H9 (cell line): ENCODE measurements at regions not wholly inside any gene's neighbourhood (a gene's known extent, or its start where the extent isn't known, plus 50 kb on each side); places are given as distances from the start of the nearest gene placed in this dataset.

Experiments used
- DNase-seq: peaks from one replicate; pipeline ENCODE4 v3.0.0-alpha.2; 2017
- H2AFZ ChIP-seq: one replicate; pipeline ENCODE4 v1.6.1; 2013; ENCODE audit warnings: mild to moderate bottlenecking, low read length, control low read depth, moderate library complexity
- H2AK5ac ChIP-seq: 2 replicates; pipeline ENCODE4 v1.6.1; 2013; ENCODE audit warnings: low read length, control low read depth, mixed read lengths; ENCODE audit not compliant: insufficient read length
- H2BK120ac ChIP-seq: one replicate; pipeline ENCODE4 v1.6.1; 2013; ENCODE audit warnings: low read depth, mild to moderate bottlenecking, low read length, control low read depth, inconsistent platforms; ENCODE audit not compliant: poor library complexity, severe bottlenecking
- H2BK12ac ChIP-seq: 2 replicates; pipeline ENCODE4 v1.6.1; 2013; ENCODE audit warnings: low read length, control low read depth, mixed read lengths, low read depth; ENCODE audit not compliant: insufficient read length
- H2BK15ac ChIP-seq: 2 replicates; pipeline ENCODE4 v1.6.1; 2013; ENCODE audit warnings: low read depth, low read length, control low read depth
- H2BK20ac ChIP-seq: one replicate; pipeline ENCODE4 v1.6.1; 2013; ENCODE audit warnings: low read depth, mild to moderate bottlenecking, low read length, control low read depth, inconsistent platforms; ENCODE audit not compliant: poor library complexity, severe bottlenecking
- H2BK5ac ChIP-seq: 2 replicates; pipeline ENCODE4 v1.6.1; 2013; ENCODE audit warnings: low read length, control low read depth, mixed read lengths; ENCODE audit not compliant: insufficient read length
- H3K14ac ChIP-seq: 2 replicates; pipeline ENCODE4 v1.6.1; 2013; ENCODE audit warnings: low read length, control low read depth; ENCODE audit not compliant: insufficient read depth
- H3K18ac ChIP-seq: 2 replicates; pipeline ENCODE4 v1.6.1; 2013; ENCODE audit warnings: low read depth, mild to moderate bottlenecking, mixed read lengths, low read length, control low read depth; ENCODE audit not compliant: insufficient read length
- H3K23ac ChIP-seq: 2 replicates; pipeline ENCODE4 v1.6.1; 2013; ENCODE audit warnings: low read length, control low read depth, mixed read lengths, low read depth; ENCODE audit not compliant: insufficient read length
- H3K23me2 ChIP-seq: 2 replicates; pipeline ENCODE4 v1.6.1; 2013; ENCODE audit warnings: low read depth, mild to moderate bottlenecking, mixed read lengths, low read length, control low read depth; ENCODE audit not compliant: insufficient read length, poor library complexity, severe bottlenecking
- H3K27ac ChIP-seq: 2 replicates; pipeline ENCODE4 v1.5.1; 2013; ENCODE audit warnings: low read length, control low read depth, mixed read lengths, low read depth; ENCODE audit not compliant: insufficient read length
- H3K27me3 ChIP-seq: 2 replicates; pipeline ENCODE4 v1.6.1; 2013; ENCODE audit warnings: low read length, control low read depth, inconsistent platforms; ENCODE audit not compliant: insufficient read depth
- H3K4ac ChIP-seq: 2 replicates; pipeline ENCODE4 v1.6.1; 2013; ENCODE audit warnings: low read depth, mild to moderate bottlenecking, control low read depth, inconsistent platforms, low read length, moderate library complexity
- H3K4me1 ChIP-seq: 2 replicates; pipeline ENCODE4 v1.6.1; 2013; ENCODE audit warnings: low read length, control low read depth, inconsistent platforms; ENCODE audit not compliant: insufficient read depth
- H3K4me2 ChIP-seq: 2 replicates; pipeline ENCODE4 v1.6.1; 2013; ENCODE audit warnings: low read length, control low read depth, mixed read lengths; ENCODE audit not compliant: insufficient read length, insufficient read depth
- H3K56ac ChIP-seq: 2 replicates; pipeline ENCODE4 v1.6.1; 2013; ENCODE audit warnings: low read depth, mild to moderate bottlenecking, mixed read lengths, low read length, control low read depth; ENCODE audit not compliant: insufficient read length
- H3K79me1 ChIP-seq: 2 replicates; pipeline ENCODE4 v1.6.1; 2013; ENCODE audit warnings: low read depth, mild to moderate bottlenecking, moderate library complexity, low read length, control low read depth, inconsistent platforms; ENCODE audit not compliant: insufficient read depth, poor library complexity, severe bottlenecking
- H3K79me2 ChIP-seq: 2 replicates; pipeline ENCODE4 v1.6.1; 2013; ENCODE audit warnings: low read length, control low read depth, inconsistent platforms; ENCODE audit not compliant: insufficient read depth
- H3K9ac ChIP-seq: 2 replicates; pipeline ENCODE4 v1.6.1; 2013; ENCODE audit warnings: low read length, control low read depth, mixed read lengths; ENCODE audit not compliant: insufficient read length; ENCODE audit errors: extremely low read depth
- H3K9me3 ChIP-seq: one replicate; pipeline ENCODE4 v1.6.1; 2013; ENCODE audit warnings: low read depth, low read length, inconsistent platforms; ENCODE audit not compliant: control insufficient read depth
- H3T11ph ChIP-seq: one replicate; pipeline ENCODE4 v1.6.1; 2013; ENCODE audit warnings: mild to moderate bottlenecking, low read length, control low read depth, inconsistent platforms
- H4K20me1 ChIP-seq: one replicate; pipeline ENCODE4 v1.6.1; 2013; ENCODE audit not compliant: control insufficient read depth, insufficient read length, insufficient read depth
- H4K5ac ChIP-seq: 2 replicates; pipeline ENCODE4 v1.6.1; 2013; ENCODE audit warnings: low read depth, mild to moderate bottlenecking, mixed read lengths, low read length, control low read depth; ENCODE audit not compliant: insufficient read length
- H4K8ac ChIP-seq: replicated peaks from 2 replicates; pipeline ENCODE4 v1.6.1; 2013; ENCODE audit warnings: low read length, control low read depth, mixed read lengths, low read depth; ENCODE audit not compliant: insufficient read length
- H4K91ac ChIP-seq: 2 replicates; pipeline ENCODE4 v1.6.1; 2013; ENCODE audit warnings: low read depth, mild to moderate bottlenecking, moderate library complexity, mixed read lengths, low read length, control low read depth; ENCODE audit not compliant: insufficient read length
- H3K27ac Mint-ChIP-seq, 3 experiments: 2 replicates in 2 of 3; 3 replicates in 1 of 3; pipeline ENCODE4 v1.8.0; 2020 to 2021; ENCODE audit warnings: mixed read lengths in 3 of 3, mild to moderate bottlenecking in 1 of 3, moderate library complexity in 1 of 3
- H3K27me3 Mint-ChIP-seq: 2 replicates; pipeline ENCODE4 v1.8.0; 2021; ENCODE audit warnings: low read depth, mild to moderate bottlenecking, moderate library complexity, mixed read lengths
- H3K36me3 Mint-ChIP-seq, 3 experiments: 2 replicates in 2 of 3; 3 replicates in 1 of 3; pipeline ENCODE4 v1.8.0; 2020 to 2021; ENCODE audit warnings: low read depth in 3 of 3, mixed read lengths in 3 of 3; ENCODE audit not compliant: insufficient read depth in 1 of 3
- H3K4me1 Mint-ChIP-seq, 2 experiments: 2 replicates each; pipeline ENCODE4 v1.8.0; 2020; ENCODE audit warnings: mixed read lengths in 2 of 2
- H3K4me3 Mint-ChIP-seq, 2 experiments: 2 replicates in 1 of 2; 3 replicates in 1 of 2; pipeline ENCODE4 v1.8.0; 2020 to 2021; ENCODE audit warnings: mild to moderate bottlenecking in 2 of 2, mixed read lengths in 2 of 2, moderate library complexity in 1 of 2
- H3K9me3 Mint-ChIP-seq, 2 experiments: 2 replicates in 1 of 2; 3 replicates in 1 of 2; pipeline ENCODE4 v1.8.0; 2020; ENCODE audit warnings: mild to moderate bottlenecking in 2 of 2, mixed read lengths in 2 of 2, moderate library complexity in 1 of 2
- CTCF ChIP-seq: fragments of 200-600 bp; sonication (generic); conservative IDR thresholded peaks from 3 replicates; pipeline ENCODE4 v1.8.0; 2021; ENCODE audit warnings: antibody characterized with exemption, mild to moderate bottlenecking
- WGBS: extraction: QIAGEN DNeasy Blood & Tissue Kit; methylation state at CpG from one replicate; pipeline ENCODE4 v1.1.7; 2013; ENCODE audit warnings: missing lambda C conversion rate, low lambda C conversion rate, mixed read lengths; ENCODE audit not compliant: insufficient read length; ENCODE audit errors: extremely low coverage; 5-methylcytosine and 5-hydroxymethylcytosine counted together

- Histone ChIP-seq H3K27me3 (no peaks in the 10 kb centered on the region), H3K23me2 (no peaks in the 10 kb centered on the region), H4K5ac (no peak overlapping the region), H3K79me1 (no peaks in the 10 kb centered on the region), H2BK120ac (no peak overlapping the region), H3K56ac (no peak overlapping the region), H3K4ac (no peak overlapping the region), H3T11ph (no peak overlapping the region), H3K18ac (no peak overlapping the region), H3K4me2 (no peak overlapping the region), H3K9me3 (no peaks in the 10 kb centered on the region), H2AFZ (no peak overlapping the region), H2AK5ac (no peak overlapping the region), H3K27ac (no peak overlapping the region), H2BK15ac (no peak overlapping the region), H3K79me2 (no peaks in the 10 kb centered on the region), H4K8ac (no peak overlapping the region), H4K91ac (no peak overlapping the region), H3K9ac (no peak overlapping the region), H3K4me1 (no peaks in the 10 kb centered on the region), H4K20me1 (no peaks in the 10 kb centered on the region), H3K14ac (no peak overlapping the region), H2BK5ac (no peak overlapping the region), H2BK20ac (no peak overlapping the region), H3K23ac (no peak overlapping the region), H2BK12ac (no peak overlapping the region)
- Mint-ChIP-seq H3K27ac (no peak overlapping the region), H3K4me1 (peaks cover 4 to 9% of the 10 kb centered on the region in 2 experiments; a peak in 3 of 4 replicates), H3K36me3 (no peaks in the 10 kb centered on the region; a peak in 2 of 7 replicates), H3K9me3 (peaks cover 3 to 10% of the 10 kb centered on the region in 2 experiments; a peak in 1 of 5 replicates), H3K4me3 (no peak overlapping the region), H3K27me3 (peaks cover 6% of the 10 kb centered on the region; the same call in 1 of the 2 replicates)
- no peak for TF ChIP-seq CTCF
- peak; percentile 19 for DNase-seq
- no CpG with 5 or more reads among the region's 5 CpGs for WGBS
Observed at GRCh38 chr9:89886281-89886700, 281.5 kb downstream of the GADD45G start.
